GM10248 (cell line): ENCODE measurements at regions not wholly inside any gene's neighbourhood (a gene's known extent, or its start where the extent isn't known, plus 50 kb on each side); places are given as distances from the start of the nearest gene placed in this dataset.

Experiments used
- CTCF ChIA-PET: fragments of 300-600 bp; sonication (Branson Sonifier 250); formaldehyde crosslinking; extraction: SDS; loops from one replicate; lab custom pipeline; 2021; ENCODE audit warnings: antibody characterized with exemption; lab: Yijun Ruan, JAX
- POLR2A ChIA-PET: fragments of 350-650 bp; sonication (Branson Sonifier 250); formaldehyde crosslinking; extraction: SDS; loops from one replicate; lab custom pipeline; 2020; ENCODE audit warnings: antibody characterized with exemption; lab: Yijun Ruan, JAX
- DNase-seq: peaks from one replicate; pipeline ENCODE4 v3.0.0; 2012; ENCODE audit errors: extremely low spot score
- TF ChIP-seq, protein P1 (sequence below): IDR thresholded peaks from 2 replicates; pipeline ENCODE4 v1.5.1; 2012; ENCODE audit warnings: mild to moderate bottlenecking, low read depth; ENCODE audit errors: extremely low read depth, missing control alignments, control extremely low read depth

DNA sequence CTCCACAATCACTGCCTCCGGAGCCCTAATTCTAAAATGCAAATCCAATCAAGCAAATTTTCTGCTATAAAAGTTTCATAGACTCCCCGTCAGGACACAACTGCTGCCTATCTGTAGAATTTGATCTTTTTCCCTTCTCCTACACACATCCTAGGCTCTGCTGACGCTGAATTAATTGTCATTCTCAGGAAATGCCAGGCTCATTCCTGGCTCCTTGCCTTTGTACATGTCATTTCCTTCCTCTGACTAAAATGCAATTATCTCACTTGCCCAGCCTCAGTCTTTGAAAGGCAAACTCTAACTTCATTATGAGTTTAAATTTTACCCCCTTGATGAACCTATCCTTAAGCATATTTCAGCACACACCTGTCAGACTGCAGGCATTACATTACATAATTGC, 844.9 kb upstream of the CRIM1 start:
- ChIA-PET CTCF (interaction anchor here (1.0 kb wide), 1 partner anchor 8 kb away, joined by 3 read pairs; no protein-coding TSS in a partner anchor), POLR2A (no interaction called here)
- TF ChIP-seq, protein P1, sequence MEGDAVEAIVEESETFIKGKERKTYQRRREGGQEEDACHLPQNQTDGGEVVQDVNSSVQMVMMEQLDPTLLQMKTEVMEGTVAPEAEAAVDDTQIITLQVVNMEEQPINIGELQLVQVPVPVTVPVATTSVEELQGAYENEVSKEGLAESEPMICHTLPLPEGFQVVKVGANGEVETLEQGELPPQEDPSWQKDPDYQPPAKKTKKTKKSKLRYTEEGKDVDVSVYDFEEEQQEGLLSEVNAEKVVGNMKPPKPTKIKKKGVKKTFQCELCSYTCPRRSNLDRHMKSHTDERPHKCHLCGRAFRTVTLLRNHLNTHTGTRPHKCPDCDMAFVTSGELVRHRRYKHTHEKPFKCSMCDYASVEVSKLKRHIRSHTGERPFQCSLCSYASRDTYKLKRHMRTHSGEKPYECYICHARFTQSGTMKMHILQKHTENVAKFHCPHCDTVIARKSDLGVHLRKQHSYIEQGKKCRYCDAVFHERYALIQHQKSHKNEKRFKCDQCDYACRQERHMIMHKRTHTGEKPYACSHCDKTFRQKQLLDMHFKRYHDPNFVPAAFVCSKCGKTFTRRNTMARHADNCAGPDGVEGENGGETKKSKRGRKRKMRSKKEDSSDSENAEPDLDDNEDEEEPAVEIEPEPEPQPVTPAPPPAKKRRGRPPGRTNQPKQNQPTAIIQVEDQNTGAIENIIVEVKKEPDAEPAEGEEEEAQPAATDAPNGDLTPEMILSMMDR = no peak
- no peak for DNase-seq

DNA sequence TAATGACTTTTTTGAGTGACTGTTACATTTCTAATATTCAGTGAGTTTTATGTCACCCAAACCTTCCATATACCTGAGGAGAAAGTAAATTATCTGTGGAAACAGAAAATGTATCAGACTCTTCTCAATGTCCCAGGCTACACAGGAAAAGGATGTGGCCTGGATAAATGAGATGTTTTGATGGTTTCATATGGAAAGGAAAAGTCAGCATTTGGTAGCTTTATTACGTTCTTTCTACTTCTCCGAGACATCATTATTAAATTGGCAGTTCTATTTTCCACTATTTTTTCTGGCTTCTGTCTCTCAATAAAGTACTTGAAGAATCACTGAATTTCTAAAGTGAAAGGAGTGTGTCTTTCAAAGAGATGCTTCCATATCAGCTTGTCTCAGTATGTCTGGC, 847.0 kb upstream of the CRIM1 start:
- CTCF ChIA-PET = no interaction called here
- DNase-seq = no peak
- TF ChIP-seq, protein P1 = no peak
- POLR2A ChIA-PET = no interaction called here

DNA sequence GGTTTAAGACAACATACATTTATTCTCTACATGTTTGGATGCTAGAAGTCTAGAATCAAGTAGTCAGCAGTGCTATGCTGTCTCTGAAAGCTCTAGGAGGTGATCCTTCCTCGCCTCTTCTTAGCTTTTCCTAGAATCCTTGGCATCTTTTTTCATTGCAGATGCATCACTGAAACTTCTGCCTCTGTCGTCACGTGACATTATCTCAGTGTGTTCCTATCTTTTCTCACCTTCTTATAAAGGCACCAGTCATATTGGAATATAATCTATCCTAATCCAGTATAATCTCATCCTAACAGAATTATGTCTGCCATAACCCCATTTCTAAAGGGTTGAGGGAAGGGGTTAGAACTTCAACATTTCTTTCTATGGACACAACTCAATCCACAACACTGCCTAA, 851.2 kb upstream of the CRIM1 start:
- POLR2A ChIA-PET = no interaction called here
- no peak for DNase-seq
- CTCF ChIA-PET = no interaction called here

DNA sequence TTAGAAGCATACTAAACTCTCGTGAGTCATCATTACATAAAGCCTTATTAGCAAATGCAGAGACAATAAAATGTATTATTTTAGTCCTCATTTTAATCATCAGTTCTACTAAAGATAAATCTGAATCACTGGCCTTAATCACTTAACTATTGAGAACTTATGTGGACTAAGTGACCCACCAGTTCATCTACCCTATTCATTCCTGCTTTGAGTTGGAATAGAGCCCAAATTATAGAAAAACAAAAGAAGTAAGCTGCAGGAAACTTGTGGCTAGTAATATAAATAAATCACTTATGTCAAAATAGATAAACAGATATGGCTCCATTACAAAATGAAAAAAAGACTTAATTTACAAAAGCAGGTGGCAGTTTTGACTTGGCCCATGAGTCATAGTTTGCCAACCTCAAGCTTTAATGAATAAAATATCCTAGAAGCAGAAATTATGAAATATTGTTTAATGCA, 851.8 kb upstream of the CRIM1 start:
- CTCF ChIA-PET = no interaction called here

More for the DNA sequence above, 851.2 kb upstream of the CRIM1 start:
- TF ChIP-seq, protein P1 = no peak

DNA sequence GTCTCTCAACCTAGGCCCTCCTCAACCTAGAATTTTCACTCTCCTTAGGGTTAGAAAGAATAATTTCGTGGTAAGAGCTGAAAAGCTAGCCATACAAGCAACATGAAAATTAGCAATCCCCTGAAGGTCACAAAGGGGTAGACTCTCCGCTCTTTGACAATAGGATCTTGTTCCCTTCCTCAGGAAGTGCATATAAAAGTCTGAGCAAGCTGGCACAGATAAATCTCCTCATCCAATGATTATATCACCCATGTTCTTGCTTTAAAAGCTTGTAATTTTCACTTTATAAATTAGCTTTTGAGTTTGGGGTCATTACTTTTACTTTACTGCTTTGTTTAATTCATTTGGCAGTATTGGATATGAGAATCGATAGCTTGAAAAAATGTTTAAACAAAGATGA, 852.3 kb upstream of the CRIM1 start:
- no peak for DNase-seq
- ChIA-PET CTCF (no interaction called here), POLR2A (no interaction called here)
- TF ChIP-seq, protein P1 = no peak

More for the DNA sequence above, 851.8 kb upstream of the CRIM1 start:
- no peak for DNase-seq
- TF ChIP-seq, protein P1 = no peak
- POLR2A ChIA-PET = no interaction called here

DNA sequence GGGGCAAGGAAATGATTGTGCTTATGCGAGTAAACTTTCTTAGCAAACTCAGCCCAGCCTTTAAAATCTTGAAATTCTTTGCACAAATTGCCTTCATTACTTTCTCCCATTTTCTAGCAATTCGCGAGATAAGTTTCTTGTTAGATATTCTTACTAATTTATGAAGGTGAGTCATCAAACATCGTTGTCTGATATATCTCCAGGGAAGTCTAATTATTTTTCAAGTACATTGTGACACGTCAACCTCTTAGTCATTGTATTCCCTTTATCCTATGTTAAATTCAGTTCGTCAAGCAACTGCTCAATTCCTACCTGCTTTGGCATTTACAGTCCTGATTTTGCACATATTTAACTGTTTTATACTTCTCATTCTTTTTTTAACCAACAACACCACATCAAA, 854.5 kb upstream of the CRIM1 start:
- POLR2A ChIA-PET = no interaction called here
- no peak for DNase-seq
- CTCF ChIA-PET = no interaction called here
- TF ChIP-seq, protein P1 = no peak
